H1 (cell line): ENCODE measurements at regions not wholly inside any gene's neighbourhood (a gene's known extent, or its start where the extent isn't known, plus 50 kb on each side); places are given as distances from the start of the nearest gene placed in this dataset.

Experiments
- CREB1 ChIP-seq: IDR thresholded peaks from 2 replicates; pipeline ENCODE4 v1.6.1; 2012; ENCODE audit warnings: inconsistent platforms
- EZH2 ChIP-seq: fragments of 200-600 bp; sonication (generic); IDR thresholded peaks from 2 replicates; pipeline ENCODE4 v1.7.1; 2012; ENCODE audit warnings: low read depth, mild to moderate bottlenecking, moderate library complexity, low read length, inconsistent platforms; ENCODE audit not compliant: severe bottlenecking
- POLR2A ChIP-seq, 2 experiments: IDR thresholded peaks; 1 replicate in 1 of 2; 2 replicates in 1 of 2; pipeline ENCODE4 v1.6.1; 2011; ENCODE audit warnings: low read depth in 2 of 2, low read length in 2 of 2, mild to moderate bottlenecking in 2 of 2; ENCODE audit errors: control extremely low read depth in 1 of 2
- RAD21 ChIP-seq, 2 experiments: IDR thresholded peaks in 1 of 2; conservative IDR thresholded peaks in 1 of 2; 2 replicates each; pipeline ENCODE4 v1.6.1; 2011; ENCODE audit warnings: low read depth in 2 of 2, low read length in 2 of 2, improper control_type of control experiment in 1 of 2, inconsistent platforms in 1 of 2, mild to moderate bottlenecking in 1 of 2, moderate library complexity in 1 of 2
- RFX5 ChIP-seq: IDR thresholded peaks from 2 replicates; pipeline ENCODE4 v1.6.1; 2011; ENCODE audit warnings: low read depth, low read length, improper control_type of control experiment, borderline replicate concordance
- RXRA ChIP-seq: IDR thresholded peaks from 2 replicates; pipeline ENCODE4 v1.6.1; 2011; ENCODE audit warnings: low read depth, mild to moderate bottlenecking, low read length, moderate library complexity; ENCODE audit not compliant: insufficient read depth
- TF ChIP-seq, protein P1 (sequence below): IDR thresholded peaks from 2 replicates; pipeline ENCODE4 v1.6.1; 2012; ENCODE audit warnings: inconsistent platforms

DNA sequence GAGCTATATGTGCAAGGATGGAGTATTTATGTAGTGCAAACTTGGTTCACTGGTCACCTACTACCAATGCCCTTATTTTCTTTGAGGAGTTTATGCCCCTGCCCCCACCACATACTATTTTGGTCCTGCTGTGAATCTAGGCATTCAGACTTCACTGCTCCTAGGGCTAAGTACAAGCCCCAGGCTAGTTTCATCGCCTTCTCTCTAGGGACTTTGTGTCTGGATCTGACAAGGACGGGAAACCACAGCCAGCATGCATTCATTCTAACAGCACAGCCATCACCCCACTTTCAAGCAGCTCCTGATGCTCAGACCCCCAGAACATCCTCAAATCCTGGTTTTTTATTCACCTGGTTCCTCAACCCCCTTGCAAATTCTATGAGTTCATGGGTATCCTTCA, 56.8 kb downstream of the DRD1 start (continued):
- TF ChIP-seq POLR2A (IDR thresholded peaks at IDR 0.05; ENCODE audit: control extremely low read depth in 1 of 2, low read depth in 2 of 2, low read length in 2 of 2) (no peak), RFX5 (no peak), EZH2 (no peak), CREB1 (no peak), RXRA (no peak), RAD21 (IDR thresholded peaks at IDR 0.05 in 1 of 2, conservative IDR thresholded peaks at IDR 0.05 in 1 of 2; ENCODE audit: low read depth in 2 of 2, low read length in 2 of 2) (no peak)
- TF ChIP-seq, protein P1, sequence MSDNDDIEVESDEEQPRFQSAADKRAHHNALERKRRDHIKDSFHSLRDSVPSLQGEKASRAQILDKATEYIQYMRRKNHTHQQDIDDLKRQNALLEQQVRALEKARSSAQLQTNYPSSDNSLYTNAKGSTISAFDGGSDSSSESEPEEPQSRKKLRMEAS = no peak
